GM12872 (cell line): ENCODE measurements at regions not wholly inside any gene's neighbourhood (a gene's known extent, or its start where the extent isn't known, plus 50 kb on each side); places are given as distances from the start of the nearest gene placed in this dataset.
A peak's percentile ranks its signal among the peaks of the same experiment; 100 is the strongest.

ENCODE experiments used
- TF ChIP-seq, protein P1 (sequence below): IDR thresholded peaks from 3 replicates; pipeline ENCODE4 v1.5.1; 2011; ENCODE audit warnings: low read depth, mild to moderate bottlenecking, low read length, moderate library complexity; ENCODE audit not compliant: insufficient read depth

DNA sequence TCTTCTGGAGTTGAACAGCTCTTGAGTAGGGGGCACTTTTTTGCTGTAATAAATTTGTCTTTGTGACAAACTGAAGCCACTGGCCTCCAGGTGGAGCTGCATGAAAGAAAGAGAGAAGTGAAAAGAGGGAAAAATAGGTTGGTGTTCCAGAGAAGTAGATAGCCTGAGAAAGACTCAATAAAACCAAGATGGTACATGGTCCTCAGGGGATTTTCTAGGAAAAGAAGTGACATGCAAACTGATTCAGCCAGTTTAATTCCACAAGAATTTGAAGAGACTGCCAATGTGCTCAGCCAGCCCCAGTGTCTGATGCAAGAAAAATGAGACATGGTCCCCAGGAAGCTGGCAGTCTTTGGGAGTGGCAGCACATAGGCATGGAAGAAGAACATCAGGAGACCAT lies 152.7 kb downstream of the CD47 start:
- TF ChIP-seq, protein P1, sequence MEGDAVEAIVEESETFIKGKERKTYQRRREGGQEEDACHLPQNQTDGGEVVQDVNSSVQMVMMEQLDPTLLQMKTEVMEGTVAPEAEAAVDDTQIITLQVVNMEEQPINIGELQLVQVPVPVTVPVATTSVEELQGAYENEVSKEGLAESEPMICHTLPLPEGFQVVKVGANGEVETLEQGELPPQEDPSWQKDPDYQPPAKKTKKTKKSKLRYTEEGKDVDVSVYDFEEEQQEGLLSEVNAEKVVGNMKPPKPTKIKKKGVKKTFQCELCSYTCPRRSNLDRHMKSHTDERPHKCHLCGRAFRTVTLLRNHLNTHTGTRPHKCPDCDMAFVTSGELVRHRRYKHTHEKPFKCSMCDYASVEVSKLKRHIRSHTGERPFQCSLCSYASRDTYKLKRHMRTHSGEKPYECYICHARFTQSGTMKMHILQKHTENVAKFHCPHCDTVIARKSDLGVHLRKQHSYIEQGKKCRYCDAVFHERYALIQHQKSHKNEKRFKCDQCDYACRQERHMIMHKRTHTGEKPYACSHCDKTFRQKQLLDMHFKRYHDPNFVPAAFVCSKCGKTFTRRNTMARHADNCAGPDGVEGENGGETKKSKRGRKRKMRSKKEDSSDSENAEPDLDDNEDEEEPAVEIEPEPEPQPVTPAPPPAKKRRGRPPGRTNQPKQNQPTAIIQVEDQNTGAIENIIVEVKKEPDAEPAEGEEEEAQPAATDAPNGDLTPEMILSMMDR: peak; percentile 21; the same call in 1 of the 3 replicates

DNA sequence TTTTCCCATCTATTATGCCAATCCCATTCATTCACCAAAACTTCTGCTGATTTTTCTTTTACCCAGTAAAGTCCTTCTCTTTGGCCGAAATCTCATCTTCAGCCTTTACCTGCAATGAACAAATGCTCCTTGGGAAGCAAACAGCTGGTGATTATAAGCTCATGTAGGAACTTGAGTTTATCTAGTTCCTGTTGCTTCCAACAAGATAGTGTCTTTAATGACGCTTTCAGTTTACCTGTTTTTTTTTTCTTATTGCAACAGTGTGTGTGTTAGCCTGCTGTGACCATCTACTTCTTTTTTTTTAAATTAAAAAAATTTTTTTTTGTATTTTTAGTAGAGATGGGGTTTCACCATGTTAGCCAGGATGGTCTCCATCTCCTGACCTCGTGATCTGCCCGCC lies 156.0 kb downstream of the CD47 start:
- TF ChIP-seq, protein P1: no peak

DNA sequence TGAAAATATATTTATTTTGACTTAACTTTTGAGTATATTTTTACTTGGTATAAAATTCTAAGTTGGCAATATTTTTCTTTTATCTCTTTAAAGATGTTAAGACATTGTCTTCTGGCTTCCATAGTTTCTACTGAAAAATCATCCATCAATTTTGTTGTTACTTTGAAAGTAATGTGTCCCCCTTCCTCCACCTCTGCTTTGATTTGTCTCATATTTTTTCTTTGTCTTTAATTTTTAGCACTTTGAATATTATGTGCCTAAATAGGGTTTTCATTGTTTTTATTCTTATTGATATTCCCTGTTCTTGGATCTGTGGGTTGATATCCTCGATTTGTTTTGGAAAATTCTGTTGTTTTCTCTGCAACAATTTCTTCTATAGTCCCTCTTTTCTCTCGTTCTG lies 157.4 kb downstream of the CD47 start:
- TF ChIP-seq, protein P1: no peak

DNA sequence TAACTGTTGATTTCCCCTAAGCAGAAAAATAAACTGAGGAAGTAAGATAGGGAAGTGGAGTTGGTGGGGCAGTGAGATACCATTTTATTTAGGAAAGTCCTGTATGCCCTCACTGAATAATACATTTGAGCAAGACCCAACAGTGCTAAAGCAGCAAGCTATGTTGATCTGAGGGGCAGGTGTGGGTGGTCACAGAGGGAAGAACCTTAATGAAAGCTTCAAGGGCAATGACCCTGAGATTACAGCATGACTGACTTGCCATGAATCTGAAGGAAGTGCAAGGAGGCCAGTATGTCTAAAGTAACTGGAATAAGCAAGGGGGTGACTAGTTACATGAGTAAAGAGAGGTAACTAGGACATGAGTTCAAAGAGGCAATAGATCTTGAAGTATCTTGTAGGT lies 159.5 kb downstream of the CD47 start:
- TF ChIP-seq, protein P1: no peak

DNA sequence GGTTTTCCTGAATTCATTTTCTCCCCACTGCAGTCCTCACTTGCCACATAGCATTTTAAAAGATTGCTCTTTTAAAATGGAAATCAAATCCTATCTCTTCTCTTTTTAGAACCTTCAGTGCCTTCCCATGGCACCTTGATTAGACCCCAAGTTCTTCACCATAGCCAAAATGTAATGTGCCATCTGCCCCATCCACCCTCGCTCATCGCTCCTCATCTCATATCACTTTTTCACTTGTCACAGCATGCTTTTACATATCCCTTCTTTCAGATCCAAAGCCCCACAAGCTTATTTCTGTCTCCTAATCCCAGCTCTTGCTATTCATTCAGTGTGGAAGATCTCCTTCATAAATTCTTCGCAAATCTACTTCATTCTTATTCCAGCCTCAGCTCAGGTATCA lies 161.7 kb downstream of the CD47 start:
- TF ChIP-seq, protein P1: no peak

DNA sequence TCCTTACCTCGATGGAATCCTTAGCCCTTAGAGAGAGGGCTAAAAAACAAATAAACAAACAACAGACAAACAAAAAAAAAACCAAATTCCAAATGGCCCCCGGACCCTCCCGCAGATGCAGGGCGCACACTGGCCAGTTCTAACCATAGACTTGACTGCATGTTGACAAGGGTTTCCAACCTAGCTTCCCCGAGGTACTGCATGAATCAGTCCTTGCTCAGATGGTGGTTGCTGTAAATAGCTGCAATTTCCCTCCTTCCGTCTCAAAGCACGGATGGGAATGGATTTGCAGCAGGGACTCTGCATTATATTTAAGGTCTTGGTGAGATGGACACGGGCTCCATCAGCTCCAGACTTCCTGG lies 162.8 kb downstream of the CD47 start:
- TF ChIP-seq, protein P1: no peak

DNA sequence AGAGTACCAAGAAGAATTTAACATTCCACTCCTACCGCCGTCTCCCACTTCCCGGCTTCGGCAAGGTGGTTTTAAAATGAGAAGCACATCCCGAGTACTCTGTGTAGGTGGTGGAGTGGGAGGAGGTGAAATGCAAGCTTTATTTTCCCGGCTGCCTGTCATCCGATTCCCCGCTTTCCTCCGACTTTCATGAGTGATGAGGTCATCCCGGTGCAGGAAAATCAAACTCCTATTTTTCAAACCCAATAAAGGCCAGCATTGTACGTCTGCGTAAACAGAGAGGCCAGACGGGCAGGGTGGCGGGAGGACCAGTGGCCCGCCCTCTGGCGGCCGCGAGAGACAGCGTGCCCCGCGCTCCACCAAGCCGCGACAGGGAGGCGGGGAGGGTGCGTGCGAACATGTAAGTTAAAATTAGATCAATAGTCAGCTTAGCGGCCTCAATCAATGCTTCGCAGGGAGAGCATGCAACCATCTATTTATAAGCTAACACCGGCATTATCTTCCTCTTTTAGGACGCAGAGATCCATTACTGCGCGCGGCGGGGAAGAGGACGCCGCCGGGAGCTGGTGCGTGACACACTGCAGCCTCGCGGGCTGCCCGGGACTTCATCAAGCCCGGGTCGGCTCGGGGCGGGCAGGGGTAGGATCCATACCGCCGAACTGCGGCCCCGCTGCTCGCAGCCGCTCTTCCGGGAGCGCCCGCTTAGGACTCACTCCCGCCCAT lies 163.3 kb downstream of the CD47 start:
- TF ChIP-seq, protein P1: peak; percentile 92
